SK-MEL-5 (cell line): ENCODE measurements at regions not wholly inside any gene's neighbourhood (a gene's known extent, or its start where the extent isn't known, plus 50 kb on each side); places are given as distances from the start of the nearest gene placed in this dataset.
"Not testable (repeated sequence)": the region's sequence is repeated elsewhere in the genome, so short reads cannot be mapped to it uniquely, and the experiment has no call there.

ENCODE experiments used
- DNase-seq: peaks from one replicate; pipeline ENCODE4 v3.0.0-alpha.2; 2016; ENCODE audit warnings: low read depth, low spot score
- in situ Hi-C: cut with HindIII; loops from 2 replicates; pipeline ENCODE4 v1.10.0; 2016; ENCODE audit warnings: low sequenced_read_pairs, high pct_unique_total_duplicates, low pct_unique_long_range_greater_than_20kb

DNA sequence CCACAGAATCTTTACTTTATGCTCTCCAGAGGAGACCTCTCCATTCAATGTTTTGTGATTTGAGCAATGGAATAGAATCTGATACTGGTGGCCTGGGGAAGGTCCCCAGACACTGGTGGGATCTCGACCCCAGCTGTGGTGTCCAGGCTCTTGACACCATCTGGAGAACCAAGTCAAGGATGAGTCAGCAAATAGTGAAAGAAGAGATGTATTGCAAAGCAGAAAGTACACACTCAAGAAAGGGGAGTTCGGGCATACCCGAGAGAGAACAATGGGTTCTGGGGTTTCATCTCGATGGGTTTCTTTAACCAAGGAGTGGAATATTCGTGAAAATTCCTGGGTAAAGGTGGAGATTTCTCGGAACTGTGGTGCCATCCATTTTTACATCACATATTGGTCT lies 146.3 kb upstream of the NOTCH2NLA start:
- DNase-seq, in situ Hi-C loops: not testable (repeated sequence)

DNA sequence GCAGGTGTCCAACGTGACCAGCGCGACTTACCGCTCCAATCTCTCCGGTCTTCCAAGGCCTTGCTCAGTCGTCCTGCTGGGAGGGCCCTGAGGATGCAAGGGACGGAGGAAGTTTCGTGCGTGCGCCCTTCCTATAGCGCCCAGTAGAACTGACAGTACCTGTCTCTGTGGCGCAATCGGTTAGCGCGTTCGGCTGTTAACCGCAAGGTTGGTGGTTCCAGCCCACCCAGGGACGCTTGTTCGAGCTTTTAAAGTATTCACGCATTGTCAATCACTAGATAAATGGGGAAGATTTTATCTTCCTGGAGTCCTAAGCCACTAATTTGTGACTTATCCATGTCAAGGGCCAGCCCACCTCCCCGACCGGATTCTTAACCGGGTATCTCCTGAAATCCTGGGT lies 141.1 kb upstream of the NOTCH2NLA start:
- in situ Hi-C loops: not testable (repeated sequence)

DNA sequence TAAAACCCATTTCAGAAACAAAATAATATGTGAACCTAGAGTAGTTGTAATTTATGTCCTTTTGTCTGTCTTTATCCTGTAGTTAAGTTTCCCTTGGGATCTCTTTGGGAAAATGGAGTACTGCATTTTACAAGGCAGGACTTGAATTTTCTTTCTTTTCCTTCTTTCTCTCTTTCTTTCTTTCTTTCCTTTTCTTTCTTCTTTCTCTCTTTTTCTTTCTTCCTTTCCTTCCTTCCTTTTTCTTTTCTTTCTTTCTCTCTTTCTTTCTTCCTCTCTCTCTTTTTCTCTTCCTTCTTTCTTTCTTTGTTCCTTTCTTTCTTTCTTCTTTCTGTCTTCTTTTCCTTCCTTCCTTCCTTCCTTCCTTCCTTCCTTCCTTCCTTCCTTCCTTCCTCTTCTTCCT lies 126.6 kb upstream of the NOTCH2NLA start:
- DNase-seq, in situ Hi-C loops: not testable (repeated sequence)

More for the DNA sequence above, 141.1 kb upstream of the NOTCH2NLA start:
- DNase-seq: peak; percentile 66

DNA sequence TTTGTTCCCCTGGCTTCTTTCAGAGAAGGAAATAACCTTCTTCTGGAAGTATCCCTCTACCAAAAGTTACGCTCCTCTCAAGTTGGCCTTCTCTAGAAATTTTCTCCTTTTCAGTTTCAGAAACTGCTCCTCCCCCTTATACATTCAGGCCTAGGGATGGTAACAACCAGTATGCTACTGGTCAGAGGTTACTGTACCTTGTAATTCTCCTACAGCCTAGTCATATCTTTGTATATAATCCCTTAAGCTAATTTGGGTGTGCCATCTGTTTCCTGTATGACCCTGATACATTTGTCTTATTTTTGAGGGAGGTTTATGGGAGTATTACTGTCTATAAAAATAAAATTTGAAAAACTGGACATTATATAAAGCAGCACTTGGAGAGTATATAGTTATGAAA lies 98.0 kb upstream of the NOTCH2NLA start:
- DNase-seq, in situ Hi-C loops: not testable (repeated sequence)

DNA sequence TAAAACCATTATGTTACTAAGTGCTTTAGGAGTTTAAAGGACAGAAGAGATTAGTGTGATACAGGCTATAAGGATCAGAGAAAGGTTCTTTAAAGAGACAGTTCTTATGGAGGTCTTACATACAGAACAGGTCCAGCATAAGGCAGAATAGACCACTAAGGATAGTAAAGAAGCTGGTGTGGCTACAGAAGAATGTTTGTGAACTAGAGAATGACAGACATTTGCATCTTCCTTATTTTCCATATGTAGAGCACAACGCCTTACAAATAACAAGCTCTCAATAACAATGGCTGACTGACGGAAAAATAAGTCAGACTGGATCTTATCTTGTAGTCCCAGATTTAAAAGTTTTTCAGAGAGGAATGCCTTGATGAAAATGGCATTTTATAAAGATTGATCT lies 95.6 kb upstream of the NOTCH2NLA start:
- in situ Hi-C loops: not testable (repeated sequence)

DNA sequence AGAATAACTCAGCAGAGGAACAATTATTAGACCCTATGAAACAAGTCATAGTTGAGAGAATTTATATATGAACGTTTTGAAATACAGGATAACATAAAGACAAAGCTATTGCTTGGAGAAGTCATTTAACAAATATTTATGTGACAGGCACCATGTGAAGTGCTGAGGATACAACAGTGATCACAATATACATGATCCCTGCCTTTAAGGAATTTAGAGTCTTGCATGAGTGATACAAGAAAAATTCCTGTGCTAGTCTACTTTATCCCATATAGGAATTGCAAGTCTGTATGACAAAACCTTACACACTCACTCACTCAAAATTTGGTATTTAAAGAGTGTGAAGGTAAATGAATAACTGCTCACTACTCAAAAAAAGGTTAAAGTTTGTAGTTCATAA lies 94.5 kb upstream of the NOTCH2NLA start:
- DNase-seq, in situ Hi-C loops: not testable (repeated sequence)

More for the DNA sequence above, 95.6 kb upstream of the NOTCH2NLA start:
- not testable (repeated sequence) for DNase-seq

DNA sequence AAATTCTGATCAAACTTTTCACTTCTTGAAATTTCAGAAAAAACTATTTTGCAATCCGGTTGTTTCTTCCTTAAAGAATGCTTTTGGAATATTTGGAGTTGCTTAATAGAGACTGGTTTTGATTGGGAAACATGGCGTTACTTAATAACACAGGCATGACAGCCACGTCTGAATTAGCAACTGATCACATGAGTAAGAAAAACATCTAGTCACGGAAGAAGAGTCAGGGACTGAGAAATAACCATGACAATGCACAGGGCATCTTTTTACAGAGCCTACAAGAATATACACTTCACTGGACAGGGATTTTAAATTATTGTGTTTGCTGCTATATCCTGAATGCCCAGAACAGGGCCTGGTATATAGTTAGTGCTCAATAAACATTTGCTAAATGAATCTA lies 94.1 kb upstream of the NOTCH2NLA start:
- DNase-seq, in situ Hi-C loops: not testable (repeated sequence)

DNA sequence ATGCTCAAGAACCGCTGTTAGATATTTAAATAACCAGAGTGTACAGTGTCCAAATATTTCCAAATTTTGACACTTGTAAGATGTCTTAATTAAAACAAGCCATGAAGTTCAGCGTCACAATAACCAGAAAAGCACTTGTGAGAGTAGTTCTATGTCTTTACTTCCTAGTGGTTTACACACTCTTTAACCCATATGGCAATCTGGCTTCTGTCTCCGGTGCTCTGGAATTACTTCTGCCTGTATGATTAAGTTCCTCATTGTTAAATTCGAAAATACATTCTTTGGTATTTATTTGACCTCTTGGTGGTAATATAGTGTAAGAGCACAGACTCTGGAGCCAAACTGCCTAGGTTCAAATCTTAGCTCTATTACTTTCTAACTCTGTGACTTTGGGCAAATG lies 89.9 kb upstream of the NOTCH2NLA start:
- DNase-seq, in situ Hi-C loops: not testable (repeated sequence)

DNA sequence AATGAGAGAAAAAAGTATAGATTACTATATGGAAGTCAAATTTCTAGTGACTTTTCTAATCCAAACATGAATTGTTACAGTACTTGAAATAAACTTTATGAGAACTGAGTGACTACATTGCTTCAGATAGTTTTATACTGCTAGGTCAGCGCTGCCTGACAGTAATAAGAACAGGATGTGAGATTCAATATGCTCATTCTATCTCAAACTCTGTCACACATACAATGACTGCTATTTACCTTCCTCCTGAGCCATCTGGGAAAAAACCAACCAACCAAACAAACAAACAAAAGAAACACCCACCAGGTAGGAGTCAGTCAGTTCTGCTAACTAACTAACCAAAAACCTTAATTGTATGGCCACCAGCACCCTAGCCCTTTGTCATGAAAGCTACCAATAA lies 89.0 kb upstream of the NOTCH2NLA start:
- in situ Hi-C loops, DNase-seq: not testable (repeated sequence)

DNA sequence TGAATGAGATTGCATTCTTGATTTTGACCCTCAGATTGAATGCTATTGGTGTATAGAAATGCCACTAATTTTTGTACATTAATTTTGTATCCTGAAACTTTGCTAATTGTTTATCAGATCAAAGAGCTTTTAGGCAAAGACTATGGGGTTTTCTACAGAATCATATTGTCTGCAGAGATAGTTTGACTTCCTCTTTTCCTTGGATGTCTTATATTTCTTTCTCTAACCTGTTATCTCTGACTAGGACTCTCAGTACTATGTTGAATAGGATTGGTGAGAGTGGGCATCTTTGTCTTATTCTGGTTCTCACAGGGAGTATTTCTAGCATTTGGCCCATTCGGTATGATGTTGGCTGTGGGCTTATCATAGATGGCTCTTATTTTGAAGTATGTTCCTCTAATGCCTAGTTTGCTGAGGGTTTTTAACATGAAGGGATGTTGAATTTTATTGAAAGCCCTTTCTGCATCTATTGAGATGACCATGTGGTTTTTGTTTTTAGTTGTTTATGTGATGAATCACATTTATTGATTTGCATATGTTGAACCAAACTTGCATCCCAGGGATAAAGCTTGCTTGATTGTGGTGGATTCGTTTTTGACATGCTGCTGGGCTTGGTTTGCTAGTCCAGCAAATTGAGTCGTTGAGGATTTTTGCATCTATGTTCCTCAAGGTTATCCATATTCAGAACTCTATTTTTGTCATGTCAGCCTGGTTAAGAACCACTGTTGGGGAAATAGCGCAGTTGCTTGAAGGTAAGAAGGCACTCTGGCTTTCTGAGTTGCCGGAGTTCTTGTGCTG lies 85.8 kb upstream of the NOTCH2NLA start:
- not testable (repeated sequence) for DNase-seq

DNA sequence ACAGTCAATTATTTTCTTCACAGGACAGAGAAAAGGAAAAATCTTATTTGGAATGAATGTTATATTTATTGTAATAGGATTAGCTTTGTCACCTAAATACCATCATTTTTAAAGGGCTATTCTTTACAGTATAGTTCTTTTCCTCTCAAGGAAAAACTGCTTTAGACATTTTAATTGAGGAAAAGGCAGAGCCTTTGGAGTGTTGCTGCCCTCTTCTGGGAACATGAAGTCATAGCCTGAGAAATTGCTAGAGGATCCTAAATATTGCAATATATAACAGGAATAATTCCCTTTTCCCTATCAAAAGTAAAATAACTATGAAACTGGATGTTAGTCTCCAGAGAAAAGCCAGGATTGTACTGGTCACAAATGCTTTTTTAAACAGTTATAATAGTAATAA lies 81.8 kb upstream of the NOTCH2NLA start:
- DNase-seq, in situ Hi-C loops: not testable (repeated sequence)

More for the DNA sequence above, 85.8 kb upstream of the NOTCH2NLA start:
- in situ Hi-C loops: not testable (repeated sequence)

DNA sequence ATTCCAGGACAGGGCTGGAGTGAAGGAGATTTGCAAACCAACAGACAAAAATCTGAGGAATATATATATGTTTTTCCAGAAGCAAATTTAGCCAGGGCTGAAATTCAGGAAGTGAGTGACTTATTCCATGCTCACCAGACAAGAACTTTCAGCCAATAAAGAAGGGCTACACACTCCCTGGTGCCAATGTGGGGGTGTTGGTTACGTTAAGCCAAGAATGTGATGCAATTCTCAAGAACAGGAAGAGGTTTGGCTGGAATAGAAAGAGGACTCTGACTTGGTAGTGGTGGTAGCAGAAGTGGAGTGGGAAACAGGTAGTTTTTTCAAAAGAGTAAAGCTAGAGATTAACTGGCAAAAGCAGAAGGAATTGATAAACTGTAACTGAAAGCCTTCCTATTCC lies 80.6 kb upstream of the NOTCH2NLA start:
- in situ Hi-C loops, DNase-seq: not testable (repeated sequence)

DNA sequence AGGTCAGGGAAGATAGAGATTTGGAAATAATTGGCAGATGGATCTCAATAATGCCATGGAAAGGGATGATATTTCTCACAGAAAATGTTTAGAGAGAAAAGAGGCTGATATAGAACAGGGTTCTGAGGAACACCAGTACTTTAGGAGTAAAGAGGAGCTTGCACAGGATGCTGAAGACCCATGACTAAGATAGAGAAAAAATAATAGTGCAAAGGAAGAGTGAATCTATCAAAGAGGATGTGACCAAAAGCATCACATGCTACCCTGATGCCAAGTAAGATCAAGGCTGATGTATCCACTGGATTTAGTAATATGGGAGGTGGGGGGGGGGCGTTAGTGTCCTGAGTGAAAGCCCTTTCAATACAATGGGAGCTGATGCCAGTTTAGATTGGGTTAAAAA lies 80.1 kb upstream of the NOTCH2NLA start:
- DNase-seq, in situ Hi-C loops: not testable (repeated sequence)

DNA sequence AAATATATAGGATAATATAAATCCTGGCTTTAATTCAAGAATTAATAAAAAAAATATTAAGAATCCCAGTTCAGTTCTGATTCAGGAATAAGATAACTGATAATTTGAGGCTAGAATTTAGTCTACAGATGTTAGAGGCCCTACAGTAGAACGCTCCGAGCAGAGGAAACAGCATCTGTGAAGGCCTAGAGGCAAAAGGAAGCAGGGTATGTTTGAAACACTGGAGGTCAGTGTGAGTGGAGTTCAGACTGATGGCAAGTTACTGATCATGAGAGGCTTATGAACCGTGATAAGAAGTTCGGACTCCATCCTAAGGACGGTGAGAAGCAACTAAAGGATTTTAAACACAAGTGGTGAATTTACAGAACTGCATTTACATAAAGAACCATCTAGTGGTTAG lies 79.3 kb upstream of the NOTCH2NLA start:
- in situ Hi-C loops: not testable (repeated sequence)

DNA sequence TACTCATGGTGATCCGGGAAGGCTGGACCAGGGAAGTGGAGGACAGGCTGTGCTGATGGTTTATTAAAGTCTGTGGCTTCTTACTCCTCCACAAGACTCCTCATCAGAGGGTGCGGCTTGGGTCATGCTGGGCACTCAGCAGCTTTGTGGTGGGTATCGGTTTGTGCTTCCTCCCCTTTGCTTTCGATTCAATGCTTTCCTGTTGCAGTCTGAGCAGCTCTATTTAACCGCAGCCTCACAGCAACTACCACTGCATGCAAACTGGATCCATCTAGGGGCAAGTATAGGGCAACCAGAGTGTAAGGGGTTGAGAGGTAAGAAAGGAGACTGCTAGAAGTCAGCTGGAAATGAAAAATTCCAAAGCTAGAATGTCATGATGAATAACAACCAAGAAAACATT lies 78.8 kb upstream of the NOTCH2NLA start:
- in situ Hi-C loops, DNase-seq: not testable (repeated sequence)

More for the DNA sequence above, 79.3 kb upstream of the NOTCH2NLA start:
- not testable (repeated sequence) for DNase-seq

DNA sequence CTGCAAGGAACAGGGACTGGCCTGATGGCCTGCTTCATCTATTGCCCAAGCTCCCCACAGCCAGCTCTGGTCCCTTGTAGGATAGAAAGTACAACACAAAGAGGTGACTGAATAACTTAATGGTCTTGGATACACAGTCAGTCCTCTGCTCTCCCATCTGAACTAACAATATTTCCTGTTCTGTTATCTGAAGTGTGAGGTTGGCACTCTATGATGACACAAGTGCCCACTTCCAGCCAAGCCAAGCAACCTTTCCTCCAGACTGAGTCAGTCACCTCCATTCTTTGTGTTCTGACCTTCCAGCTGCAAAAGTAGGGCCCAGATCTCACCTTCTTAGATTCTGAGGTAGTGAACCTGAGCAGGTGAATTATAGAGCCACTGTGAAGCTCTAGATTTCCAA lies 77.8 kb upstream of the NOTCH2NLA start:
- DNase-seq, in situ Hi-C loops: not testable (repeated sequence)

DNA sequence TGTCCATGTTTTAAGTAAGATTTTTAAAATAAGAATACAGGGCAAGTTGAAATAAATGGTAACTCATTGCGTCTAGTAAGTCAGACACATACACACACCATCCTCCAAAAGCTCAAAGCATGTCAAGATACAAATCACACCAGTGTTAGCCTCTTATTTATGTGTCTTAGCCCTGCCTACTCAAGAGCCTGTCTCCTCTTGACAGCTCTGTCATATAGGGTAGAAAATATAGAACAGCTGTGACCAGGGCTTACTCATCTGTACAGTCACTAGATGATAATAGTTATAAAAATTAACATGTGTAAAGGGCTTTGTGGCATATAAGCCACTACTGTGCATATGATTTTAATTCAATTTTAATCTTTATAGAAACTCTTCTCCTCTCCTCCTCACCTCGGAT lies 76.6 kb upstream of the NOTCH2NLA start:
- DNase-seq, in situ Hi-C loops: not testable (repeated sequence)

DNA sequence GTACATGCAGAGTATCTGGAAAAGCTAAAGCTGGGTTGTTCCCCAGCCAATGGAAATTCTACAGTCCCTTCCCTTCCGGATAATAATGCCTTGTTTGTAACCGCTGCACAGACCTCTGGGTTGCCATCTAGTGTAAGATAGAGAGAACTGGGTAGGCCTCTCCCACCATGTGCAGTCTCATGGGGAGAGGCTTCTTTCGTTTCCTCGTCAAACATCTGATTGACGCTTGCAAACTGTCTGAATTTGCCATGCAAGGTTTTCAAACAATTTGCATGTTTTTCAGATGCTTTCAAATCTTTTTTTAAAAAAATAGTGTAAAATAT lies 69.7 kb upstream of the NOTCH2NLA start:
- in situ Hi-C loops, DNase-seq: not testable (repeated sequence)
